Activated T-cell treated with anti-CD3 and anti-CD28 coated beads for 4 hours (primary cell): ENCODE measurements at regions not wholly inside any gene's neighbourhood (a gene's known extent, or its start where the extent isn't known, plus 50 kb on each side); places are given as distances from the start of the nearest gene placed in this dataset.
"Not testable (repeated sequence)": the region's sequence is repeated elsewhere in the genome, so short reads cannot be mapped to it uniquely, and the experiment has no call there.

Experiments
- DNase-seq: peaks from one replicate; pipeline ENCODE4 v3.0.0-alpha.2; 2020

- DNase-seq = no peak
Observed at GRCh38 chr5:156000115-156000514, 326.8 kb upstream of the SGCD start.

GRCh38 chr5:156004754-156005153 lies 322.2 kb upstream of the SGCD start:
- DNase-seq = no peak

- no peak for DNase-seq
Observed at GRCh38 chr5:156006026-156006647, 320.8 kb upstream of the SGCD start.

- DNase-seq = no peak
Observed at GRCh38 chr5:156008844-156009243, 318.1 kb upstream of the SGCD start.

DNA sequence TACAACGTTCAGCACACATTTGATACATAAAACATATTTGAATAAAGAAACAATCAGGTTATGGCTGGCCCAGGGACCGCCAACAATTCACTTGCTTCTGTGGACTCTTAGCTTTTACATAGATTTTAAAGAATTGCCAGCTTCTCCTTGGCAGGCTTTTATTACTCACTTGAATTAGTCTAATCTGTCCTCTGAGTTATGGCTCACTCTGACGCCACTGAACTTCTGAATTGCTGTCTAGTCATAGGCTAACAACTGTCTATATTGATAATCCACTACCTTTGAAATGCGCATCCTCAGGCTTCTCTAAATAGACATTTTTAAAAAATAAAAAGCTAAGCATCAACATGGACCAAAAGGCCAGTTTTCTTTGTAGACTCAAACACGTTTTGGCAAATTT lies 317.4 kb upstream of the SGCD start:
- no peak for DNase-seq

DNA sequence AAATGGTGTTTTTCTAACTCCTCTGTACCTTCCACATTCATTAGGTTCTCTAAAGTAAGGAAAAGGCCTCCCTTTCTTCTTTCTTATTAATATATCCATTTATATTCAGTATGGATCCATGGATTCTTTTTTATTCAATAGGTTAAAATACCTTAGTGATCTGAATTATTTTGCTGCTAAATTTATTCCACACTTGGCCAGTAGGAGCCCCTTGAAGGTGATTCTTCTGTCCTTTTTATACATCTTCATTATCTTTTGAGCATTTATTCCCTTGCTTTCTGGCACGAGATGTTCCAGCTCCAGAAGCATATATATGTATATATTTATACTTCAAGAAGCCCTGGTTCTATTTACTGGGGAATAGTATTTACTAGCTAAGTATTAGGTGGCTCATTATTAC lies 311.8 kb upstream of the SGCD start:
- DNase-seq = no peak

- no peak for DNase-seq
Observed at GRCh38 chr5:156019130-156019529, 307.8 kb upstream of the SGCD start.

DNA sequence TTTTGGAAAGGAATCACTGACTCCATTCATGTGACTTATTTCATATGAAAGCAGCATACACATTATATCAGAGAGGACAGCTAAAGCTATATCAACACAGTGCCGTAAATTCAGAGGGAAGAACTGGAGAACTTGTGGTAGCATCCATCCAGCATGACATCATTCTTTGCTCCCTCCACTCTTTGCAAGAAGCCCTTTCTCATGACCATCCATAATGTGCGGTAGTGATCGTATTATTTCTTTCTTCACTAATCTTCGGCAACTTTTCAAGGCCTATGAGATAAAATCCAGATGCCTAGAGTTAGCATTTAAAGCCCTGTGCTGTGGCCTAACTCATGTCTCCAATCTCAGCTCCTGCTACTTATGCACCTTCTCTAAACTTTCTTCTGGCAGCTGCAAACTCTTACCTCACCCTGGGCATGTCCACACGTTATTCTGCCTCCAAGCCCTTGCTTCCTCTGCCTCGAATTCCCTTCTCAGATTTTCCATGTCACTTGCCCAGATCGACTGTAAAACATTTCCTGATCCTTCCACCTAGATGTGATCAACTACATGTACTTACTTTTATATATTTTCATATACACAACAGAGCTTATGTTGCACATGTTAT lies 307.3 kb upstream of the SGCD start:
- no peak for DNase-seq

DNA sequence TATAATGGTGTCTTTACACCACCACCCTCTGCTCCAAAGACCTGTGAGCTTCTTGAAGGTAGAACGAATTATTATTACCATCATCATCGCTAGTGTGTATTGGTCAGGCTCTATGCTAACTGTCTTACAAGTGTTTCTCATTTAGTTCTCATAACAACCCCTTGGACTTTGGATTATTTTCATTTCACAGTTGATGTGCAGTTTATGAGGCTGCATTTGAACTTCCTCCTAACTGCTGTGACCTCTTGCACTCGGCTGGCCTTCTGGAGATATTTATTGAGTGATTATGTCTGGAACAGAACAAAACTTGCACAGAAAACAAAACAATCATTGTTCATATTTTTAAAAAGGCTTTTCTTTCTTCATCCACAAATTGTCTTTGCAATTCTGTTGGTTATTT lies 306.3 kb upstream of the SGCD start:
- DNase-seq = no peak

DNA sequence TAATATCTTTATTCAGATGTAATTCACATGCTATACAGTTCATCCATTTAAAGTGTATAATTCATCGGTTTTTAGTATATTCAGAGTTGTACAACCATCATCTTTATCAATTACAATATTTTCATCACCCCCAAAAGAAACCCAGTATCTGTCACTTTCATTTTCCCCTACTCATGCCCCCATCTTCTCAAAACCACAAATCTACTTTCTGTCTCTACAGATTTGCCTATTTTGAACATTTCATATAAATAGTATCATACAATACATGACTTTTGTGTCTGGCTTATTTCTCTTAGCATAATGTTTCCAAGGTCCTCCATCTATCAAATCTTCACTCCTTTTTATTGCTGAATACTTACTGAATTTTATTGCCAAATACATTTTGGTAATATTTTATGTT lies 305.1 kb upstream of the SGCD start:
- no peak for DNase-seq

- DNase-seq = no peak
Observed at GRCh38 chr5:156025656-156026055, 301.3 kb upstream of the SGCD start.

DNA sequence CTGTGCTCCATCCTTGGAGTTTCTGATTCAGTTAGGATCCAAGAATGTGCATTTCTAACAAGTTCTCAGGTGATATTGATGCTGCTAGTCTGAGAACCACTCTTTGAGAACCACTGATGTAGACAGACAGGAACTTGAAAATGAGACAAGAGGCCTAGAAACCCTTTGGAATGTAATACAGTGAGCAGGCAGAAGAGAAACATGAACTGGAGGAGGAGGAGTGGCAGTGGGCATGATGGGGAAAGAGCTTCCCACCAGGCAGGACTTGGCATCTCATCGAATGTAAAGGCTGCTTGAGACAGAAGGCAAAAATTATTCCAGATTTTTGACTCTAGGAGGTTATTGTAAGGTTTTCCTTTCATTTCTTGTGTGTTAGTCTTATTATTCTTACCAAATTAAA lies 295.8 kb upstream of the SGCD start:
- DNase-seq = no peak

- DNase-seq = no peak
Observed at GRCh38 chr5:156036640-156037039, 290.3 kb upstream of the SGCD start.

DNA sequence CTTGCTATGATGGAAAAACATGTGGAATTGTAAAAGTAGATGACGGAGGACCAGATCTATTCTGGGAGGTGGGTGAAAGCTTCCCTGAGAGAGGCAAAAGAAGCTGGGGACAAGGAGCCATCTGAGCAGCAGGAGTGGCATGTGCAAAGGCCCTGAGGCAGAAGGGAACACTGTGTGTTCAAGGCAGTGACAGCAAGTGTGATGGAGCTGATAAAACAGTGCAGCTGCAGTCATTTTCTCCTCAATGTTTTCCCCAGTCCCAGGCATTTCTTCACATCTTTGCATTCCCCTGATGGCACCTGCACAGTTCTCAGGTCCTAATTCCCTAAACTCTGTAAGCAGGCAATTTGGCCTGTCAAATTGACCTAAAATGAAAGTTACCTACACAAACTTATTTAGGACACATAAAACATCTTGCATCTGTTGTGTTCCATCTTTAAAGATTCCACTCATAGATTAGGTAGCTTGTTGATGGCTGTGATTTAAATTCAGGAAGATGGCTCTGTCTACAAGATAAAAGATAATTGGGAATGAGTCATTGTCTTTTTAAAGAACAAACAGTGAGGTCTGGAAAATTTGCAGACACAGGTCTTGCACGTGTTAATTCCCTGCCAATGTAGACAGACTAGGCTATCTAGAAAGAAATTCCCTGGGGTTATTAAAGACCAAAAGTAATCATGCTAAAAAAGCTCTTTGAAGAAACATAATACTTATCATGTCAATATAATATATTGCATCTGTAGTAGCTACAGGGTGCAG lies 289.6 kb upstream of the SGCD start:
- no peak for DNase-seq

GRCh38 chr5:156042726-156043125 lies 284.2 kb upstream of the SGCD start:
- no peak for DNase-seq

- DNase-seq = no peak
Observed at GRCh38 chr5:156043351-156043750, 283.6 kb upstream of the SGCD start.

- no peak for DNase-seq
Observed at GRCh38 chr5:156051972-156052371, 275.0 kb upstream of the SGCD start.

- no peak for DNase-seq
Observed at GRCh38 chr5:156052656-156053055, 274.3 kb upstream of the SGCD start.

DNA sequence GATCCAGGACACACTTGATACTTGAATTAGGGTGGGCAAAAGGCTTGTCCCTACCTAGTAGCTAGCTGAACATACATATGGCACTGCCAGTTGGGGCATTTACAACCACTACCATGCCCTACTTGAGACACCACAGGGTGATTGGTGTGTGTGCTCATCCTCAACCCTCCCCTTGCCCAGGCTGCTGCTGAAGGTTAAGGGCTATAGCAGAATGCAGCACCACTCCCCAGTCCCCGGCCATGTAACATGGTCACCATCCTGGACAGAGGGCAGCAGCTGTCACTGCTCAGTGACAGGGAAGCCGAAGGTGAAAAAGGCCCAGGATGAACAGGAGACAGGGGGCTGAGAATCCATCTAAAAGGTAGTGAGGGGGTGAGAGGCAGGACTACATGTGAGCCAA lies 273.9 kb upstream of the SGCD start:
- no peak for DNase-seq

- DNase-seq = no peak
Observed at GRCh38 chr5:156076912-156077311, 250.1 kb upstream of the SGCD start.

GRCh38 chr5:156087577-156088110 lies 239.3 kb upstream of the SGCD start:
- DNase-seq = no peak

DNA sequence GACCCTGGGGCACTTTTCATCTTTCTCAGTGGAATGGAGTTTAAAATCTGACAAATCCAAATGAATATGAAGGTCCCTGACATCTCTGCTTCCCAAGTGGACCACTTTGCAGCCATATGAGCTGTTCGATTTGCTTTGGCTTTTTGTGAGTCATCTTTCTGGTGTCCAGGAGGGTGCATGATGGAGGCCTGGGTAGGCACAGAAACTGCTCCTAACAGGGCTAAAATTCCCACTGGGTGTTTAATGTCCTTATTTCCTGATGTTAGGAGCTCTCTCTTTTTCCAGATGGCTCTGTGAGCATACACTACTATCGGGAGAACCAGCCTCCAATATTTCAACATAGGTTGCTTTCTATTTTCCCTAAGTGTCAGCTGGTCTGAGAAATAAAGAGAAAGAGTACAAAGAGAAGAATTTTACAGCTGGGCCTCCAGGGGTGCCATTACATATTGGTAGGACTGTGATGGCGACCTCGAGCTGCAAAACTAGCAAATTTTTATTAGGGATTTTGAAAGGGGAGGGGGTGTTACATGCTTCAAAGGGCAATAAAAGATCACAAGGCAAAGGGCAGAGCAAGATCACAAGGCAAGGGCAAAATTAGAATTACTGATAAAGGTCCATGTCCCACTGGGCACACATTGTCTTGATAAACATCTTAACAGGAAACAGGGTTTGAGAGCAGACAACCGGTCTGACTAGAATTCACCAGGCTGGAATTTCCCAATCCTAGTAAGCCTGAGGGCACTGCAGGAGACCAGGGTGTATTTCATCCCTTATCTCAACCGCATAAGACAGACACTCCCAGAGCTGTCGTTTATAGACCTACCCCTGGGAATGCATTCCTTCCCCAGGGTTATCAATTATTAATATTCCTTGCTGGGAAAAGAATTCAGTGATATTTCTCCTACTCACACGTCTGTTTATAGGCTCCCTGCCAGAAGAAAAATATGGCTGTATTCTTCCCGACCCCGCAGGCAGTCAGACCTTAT lies 236.7 kb upstream of the SGCD start:
- DNase-seq = not testable (repeated sequence)

GRCh38 chr5:156093024-156093423 lies 233.9 kb upstream of the SGCD start:
- no peak for DNase-seq
